ENCODE measurements at regions not wholly inside any gene's neighbourhood (a gene's known extent, or its start where the extent isn't known, plus 50 kb on each side); places are given as distances from the start of the nearest gene placed in this dataset.
"Not testable (repeated sequence)": the region's sequence is repeated elsewhere in the genome, so short reads cannot be mapped to it uniquely, and the experiment has no call there.

GRCh38 chr1:144140243-144140642, 168.5 kb upstream of the FAM72C start:
- not testable (repeated sequence) for DNase-seq

GRCh38 chr1:144105006-144105405, 133.2 kb upstream of the FAM72C start:
- DNase-seq, result not testable (repeated sequence)

DNA sequence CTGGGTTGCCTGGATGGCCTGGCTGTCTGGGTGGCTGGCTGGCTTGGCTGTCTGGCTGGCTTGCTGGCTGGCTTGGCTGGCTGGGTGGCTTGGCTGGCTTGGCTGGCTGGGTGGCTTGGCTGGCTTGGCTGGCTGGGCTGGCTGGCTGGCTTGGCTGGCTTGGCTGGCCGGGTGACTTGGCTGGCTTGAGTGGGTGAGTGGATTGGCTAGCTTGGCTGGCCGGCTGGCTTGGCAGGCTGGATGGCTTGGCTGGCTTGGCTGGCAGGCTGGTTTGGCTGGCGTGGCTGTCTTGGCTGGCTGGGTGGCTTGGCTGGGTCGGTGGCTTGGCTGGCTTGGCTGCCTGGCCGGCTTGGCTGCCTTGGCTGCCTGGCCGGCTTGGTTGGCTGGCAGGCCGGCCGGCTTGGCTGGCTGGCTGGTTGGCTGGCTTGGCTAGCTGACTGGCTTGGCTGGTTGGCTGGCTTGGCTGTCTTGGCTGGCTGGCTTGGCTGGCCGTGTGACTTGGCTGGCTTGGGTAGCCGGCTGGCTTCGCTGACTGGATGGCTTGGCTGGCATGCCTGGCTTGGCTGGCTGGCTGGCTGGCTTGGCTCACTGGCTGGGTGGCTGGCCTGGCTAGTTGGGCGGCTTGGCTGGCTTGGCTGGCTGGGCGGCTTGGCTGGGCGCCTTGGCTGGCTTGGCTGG, 132.4 kb upstream of the FAM72C start:
- DNase-seq, result peak; percentile 7

GRCh38 chr1:144103156-144103880, 131.5 kb upstream of the FAM72C start:
- DNase-seq, result not testable (repeated sequence)

- DNase-seq, result not testable (repeated sequence)
Measured at GRCh38 chr1:144102046-144102745, 130.4 kb upstream of the FAM72C start.

DNA sequence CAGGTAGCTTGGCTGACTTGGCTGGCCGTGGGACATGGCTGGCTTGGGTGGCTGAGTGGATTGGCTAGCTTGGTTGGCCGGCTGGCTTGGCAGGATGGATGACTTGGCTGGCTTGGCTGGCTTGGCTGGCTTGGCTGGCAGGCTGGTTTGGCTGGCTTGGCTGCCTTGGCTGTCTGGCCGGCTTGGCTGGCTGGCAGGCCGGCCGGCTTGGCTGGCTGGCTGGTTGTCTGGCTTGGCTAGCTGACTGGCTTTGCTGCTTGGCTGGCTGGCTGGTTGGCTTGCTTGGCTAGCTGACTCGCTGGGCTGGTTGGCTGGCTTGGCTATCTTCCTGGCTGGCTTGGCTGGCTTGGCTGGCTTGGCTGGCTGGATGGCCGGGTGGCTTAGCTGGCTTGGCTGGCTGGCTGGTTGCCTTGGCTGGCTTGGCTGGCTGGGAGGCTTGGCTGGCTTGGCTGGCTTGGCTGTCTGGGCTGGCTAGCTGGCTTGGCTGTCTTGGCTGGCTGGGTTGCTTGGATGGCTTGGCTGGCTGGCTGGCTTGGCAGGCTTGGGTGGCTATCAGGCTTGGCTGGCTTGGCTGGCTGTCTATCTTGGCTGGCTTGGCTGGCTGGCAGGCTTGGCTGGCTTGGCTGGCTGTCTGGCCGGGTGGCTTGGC, 129.7 kb upstream of the FAM72C start:
- DNase-seq, result no peak

GRCh38 chr1:144077167-144077841, 105.5 kb upstream of the FAM72C start:
- DNase-seq, result peak; percentile 65

DNA sequence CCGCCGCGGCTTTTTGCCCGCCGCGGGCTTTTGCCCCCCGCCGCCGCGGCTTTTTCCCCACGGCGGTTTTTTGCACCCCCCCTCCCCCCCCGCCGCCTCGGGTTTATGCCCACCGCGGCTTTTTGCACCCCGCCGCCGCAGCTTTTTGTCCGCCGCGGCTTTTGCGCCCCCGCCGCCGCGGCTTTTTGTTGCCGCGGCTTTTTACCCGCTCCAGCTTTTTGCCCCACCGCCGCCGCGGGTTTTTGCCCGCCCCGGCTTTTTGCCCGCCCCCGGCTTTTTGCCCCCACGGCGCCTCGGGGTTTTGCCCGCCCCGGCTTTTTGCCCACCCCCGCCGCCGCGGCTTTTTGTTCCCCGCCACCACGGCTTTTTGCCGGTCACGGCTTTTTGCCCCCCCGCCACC, 104.9 kb upstream of the FAM72C start:
- not testable (repeated sequence) for DNase-seq

DNA sequence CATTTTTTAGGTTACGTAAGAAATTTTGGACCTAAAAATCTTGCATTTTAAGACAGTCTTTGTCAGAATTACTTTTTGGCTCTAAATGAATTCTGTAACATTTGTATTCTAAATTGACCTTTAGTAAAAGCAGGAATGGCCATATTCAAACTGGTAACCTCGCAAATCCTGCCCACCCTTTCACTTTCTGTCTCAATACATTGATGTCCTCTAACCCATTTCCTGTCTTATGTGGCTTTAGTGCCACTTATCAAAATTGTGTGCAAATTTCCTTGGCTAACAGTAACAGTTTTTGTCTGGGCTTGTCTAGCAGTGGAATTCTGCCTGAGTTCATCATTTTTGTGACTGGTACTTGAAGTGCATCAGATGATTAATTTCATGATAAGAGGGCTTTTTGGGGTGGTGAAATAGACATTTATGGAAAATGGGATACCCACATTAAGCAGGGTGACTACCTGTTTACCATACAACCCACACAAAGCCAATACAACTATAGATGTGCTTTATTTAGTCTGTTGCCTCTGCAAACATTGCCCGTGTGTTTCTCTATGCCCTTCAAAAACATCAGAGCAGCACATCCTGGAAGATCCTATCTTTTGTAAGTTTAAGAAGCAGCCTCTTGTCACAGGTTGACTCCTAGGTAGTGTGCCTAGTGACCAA, 98.7 kb upstream of the FAM72C start:
- DNase-seq, result not testable (repeated sequence)

- DNase-seq, result not testable (repeated sequence)
Measured at GRCh38 chr1:144067042-144067441, 95.3 kb upstream of the FAM72C start.

DNA sequence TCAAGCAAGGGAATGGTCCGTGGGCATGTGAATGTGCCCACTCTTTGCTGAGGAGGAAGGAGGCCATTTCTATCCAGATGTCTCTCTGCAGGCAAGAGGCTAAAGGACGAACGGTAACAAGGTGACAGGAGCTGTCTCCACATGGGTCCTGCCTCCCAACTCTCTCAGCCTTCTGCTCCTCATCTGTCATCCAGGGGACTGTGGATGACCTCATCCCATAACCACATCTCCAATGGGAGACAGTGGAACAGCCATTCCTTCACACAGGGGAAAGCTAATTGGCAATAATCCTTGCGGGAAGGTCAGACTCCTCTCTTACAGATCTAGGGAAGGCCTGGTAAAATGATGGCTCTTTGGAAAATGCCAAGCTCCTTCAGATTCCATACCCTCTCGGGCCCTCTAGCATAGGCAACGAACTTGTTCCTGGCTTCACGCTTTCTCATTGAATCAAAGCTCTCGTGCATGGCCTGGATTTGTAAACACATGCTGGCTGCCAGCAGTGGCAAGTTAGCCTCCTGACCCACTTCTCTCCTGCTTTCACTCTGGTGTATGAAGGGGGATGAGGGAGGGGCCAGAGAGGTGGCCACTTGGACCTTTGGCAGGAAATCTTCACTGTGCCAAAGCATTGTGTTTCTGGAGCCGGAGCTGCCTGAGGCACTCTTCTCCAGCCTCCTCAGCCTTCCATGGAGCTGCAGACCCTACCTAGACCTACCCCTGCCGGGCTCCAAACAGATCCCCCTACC, 94.5 kb upstream of the FAM72C start:
- not testable (repeated sequence) for DNase-seq

DNA sequence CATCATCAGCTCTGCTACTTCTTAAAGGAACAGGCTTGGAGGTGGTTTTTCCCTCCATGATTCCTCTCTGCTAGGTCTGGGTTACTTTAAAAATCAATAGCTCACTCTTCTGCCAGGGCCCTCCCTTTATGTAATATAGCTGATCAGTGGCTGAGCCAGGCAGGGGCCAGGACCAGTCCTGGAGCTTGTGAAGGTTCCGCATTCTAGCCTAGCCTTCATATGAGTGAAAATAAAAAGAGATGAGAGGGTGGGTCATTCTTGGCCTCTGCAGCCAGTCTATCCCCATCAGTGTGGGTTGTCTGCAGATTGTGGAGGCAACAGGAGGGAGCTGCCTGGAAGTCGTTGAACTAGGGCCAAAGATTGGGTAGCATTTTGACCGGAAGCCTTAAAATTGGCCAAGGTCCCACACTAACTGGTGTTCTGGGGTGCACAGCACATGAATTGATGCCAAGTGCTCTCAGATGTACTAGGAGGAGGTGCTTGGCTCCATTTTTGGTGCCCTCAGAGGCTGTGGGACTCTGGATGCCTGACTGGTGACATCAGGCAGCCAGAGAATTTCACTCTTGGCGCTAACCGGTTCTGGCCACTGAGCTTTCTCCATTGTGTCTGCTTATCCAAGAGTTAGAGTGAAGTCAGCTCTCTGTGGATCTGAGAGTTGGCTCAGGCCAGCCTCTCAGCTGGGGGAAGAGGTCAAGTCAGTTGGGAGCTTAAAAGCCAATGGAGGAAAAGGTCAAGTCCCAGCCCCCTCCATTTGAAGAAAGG, 93.7 kb upstream of the FAM72C start:
- DNase-seq, result not testable (repeated sequence)

GRCh38 chr1:144049365-144049764, 77.6 kb upstream of the FAM72C start:
- DNase-seq, result not testable (repeated sequence)

DNA sequence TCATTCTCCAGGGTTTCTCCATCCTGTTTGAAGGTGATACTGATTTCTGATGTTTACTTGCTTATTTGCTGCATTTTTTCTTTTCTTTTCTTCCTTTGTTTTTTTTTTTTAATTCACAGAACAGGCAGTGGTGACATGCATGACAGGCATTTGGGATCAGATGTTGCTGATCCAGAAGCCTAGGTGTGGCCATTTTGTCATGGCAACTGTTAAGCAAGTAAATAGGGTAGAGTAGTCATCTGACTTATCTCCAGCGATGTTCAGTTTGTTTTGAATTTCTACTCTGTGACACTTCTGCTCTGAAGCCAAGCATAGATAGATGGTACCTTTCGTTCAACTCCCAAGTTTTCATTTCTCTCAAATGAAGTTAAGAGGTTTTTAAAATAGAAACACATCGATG, 74.9 kb upstream of the FAM72C start:
- not testable (repeated sequence) for DNase-seq

GRCh38 chr1:144045751-144046546, 74.2 kb upstream of the FAM72C start:
- peak; percentile 10 for DNase-seq

DNA sequence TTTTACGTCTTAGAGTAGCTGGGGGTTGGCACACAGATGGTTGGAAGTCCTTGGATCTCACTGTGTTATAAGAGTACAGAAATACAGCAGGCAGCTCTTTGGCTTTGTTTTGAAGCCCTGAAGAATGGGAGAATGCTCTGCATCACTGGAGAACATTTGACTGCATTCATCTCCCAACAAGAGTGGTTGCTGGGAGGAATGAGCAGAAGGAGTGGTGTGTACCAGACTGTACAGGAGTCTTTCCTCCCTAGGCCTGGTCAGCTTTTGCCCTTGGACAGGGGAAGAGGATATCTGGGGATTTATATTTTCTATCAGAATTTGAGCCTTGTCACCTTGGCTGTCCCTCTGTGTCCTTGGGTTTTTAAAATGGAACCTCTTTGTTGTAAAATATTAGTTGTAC, 70.5 kb upstream of the FAM72C start:
- DNase-seq, result not testable (repeated sequence)

GRCh38 chr1:144040293-144040692, 68.5 kb upstream of the FAM72C start:
- DNase-seq, result not testable (repeated sequence)

- DNase-seq, result not testable (repeated sequence)
Measured at GRCh38 chr1:144034045-144034444, 62.3 kb upstream of the FAM72C start.

- DNase-seq, result not testable (repeated sequence)
Measured at GRCh38 chr1:144031550-144031949, 59.8 kb upstream of the FAM72C start.

DNA sequence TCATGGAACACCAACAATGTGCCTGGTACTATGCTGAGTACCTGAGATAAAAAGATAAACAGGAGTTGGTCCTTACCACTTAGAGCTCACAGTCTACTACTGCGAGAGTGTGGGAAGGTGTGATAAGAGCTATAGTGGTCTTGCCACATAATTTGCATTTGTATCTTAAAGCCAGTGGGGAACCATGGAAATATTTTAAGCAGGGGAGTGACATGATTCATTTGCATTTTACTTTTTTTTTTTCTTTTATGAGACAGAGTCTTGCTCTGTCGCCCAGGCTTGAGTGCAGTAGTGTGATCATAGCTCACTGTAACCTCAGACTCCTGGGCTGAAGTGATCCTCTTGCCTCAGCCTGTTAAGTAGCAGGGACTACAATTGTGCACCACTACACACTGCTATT, 54.2 kb upstream of the FAM72C start:
- DNase-seq, result not testable (repeated sequence)

All from CD4-positive, alpha-beta T cell treated with Interleukin-6 for 4 hours (primary cell).